ENCODE measurements at regions not wholly inside any gene's neighbourhood (a gene's known extent, or its start where the extent isn't known, plus 50 kb on each side); places are given as distances from the start of the nearest gene placed in this dataset.

DNA sequence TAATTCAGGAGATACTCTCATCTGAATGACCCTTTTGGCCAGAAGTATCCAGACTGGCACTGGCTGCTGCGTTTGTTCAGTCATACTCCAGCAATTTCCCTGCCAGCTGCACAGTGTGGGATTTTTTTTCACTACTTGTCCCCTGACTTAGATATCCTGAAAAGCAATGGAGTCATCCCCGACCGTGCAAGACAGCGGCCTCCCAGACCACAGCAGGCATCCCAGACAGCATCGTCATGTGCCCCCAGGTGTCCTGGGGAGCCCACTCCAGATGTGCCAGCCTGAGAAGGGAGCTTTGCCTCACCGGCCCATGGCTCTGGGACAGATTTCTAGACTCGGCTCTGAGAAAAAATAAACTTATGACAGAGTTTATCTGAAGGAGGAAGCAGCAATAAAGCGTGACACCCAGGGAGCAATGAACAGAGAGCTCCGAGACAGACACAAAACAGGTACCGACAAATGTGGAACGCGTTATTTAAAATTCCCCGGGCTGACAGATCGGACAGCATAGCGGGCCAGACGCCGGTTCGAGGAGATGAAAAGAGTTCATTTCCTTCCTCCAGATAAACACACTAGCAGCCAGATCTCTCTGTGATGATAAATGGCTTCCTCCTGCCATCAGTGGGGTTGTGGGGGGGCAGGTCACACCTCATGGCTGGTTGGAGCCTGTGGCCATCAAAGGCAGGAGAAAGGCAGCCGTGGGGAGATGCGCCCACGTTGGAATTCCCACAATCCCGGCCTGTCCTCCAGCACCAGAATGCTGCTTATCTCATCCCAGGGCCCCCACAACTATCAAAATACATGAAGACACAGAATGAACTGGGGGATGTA lies 106.4 kb upstream of the FGF3 start:
- no peak for DNase-seq (ENCODE audit: low spot score)
- TF ChIP-seq, protein P1, sequence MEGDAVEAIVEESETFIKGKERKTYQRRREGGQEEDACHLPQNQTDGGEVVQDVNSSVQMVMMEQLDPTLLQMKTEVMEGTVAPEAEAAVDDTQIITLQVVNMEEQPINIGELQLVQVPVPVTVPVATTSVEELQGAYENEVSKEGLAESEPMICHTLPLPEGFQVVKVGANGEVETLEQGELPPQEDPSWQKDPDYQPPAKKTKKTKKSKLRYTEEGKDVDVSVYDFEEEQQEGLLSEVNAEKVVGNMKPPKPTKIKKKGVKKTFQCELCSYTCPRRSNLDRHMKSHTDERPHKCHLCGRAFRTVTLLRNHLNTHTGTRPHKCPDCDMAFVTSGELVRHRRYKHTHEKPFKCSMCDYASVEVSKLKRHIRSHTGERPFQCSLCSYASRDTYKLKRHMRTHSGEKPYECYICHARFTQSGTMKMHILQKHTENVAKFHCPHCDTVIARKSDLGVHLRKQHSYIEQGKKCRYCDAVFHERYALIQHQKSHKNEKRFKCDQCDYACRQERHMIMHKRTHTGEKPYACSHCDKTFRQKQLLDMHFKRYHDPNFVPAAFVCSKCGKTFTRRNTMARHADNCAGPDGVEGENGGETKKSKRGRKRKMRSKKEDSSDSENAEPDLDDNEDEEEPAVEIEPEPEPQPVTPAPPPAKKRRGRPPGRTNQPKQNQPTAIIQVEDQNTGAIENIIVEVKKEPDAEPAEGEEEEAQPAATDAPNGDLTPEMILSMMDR (IDR thresholded peaks at IDR 0.05): no peak
- Histone ChIP-seq H3K27ac (peak overlapping the region in 1 of 2 donors; percentile 54), H3K4me3 (no peak overlapping the region)

DNA sequence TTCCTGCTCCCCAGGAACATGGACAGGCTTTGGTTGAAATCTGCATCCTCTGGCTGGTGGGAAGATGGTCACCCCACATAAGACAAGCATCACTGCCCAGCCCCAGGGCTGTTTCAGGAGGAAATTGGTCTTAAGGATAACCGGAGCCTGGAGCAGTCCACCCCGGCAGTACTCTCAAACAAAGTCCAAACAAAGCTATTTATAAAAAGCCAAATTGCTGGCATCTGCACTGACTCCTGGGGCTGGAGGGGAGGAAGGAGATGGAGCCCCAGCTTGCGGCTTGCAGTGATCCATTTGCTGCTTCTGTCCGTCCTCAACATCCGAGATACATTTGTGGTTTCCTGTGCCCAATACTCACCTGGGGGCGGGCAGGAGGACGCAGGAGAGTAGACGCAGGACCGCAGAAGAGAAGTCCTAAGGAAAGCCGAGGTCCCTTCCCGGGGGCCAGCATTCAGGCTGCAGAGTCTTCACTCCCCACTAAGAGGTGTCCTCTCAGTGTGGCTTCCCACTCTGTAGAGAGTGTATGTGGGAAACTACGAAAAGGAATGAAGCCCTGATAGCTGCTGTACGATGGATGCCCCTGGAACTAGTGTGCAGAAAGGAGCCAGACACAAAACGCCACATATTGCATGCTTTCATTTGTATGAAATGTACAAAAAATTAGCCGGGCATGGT lies 107.3 kb upstream of the FGF3 start:
- no peak overlapping the region for H3K4me3 ChIP-seq
- no peak for DNase-seq (ENCODE audit: low spot score)
- peak overlapping the region in 1 of 2 donors; percentile 54 for H3K27ac ChIP-seq
- TF ChIP-seq, protein P1 (IDR thresholded peaks at IDR 0.05): no peak

- Histone ChIP-seq H3K27ac (no peak overlapping the region), H3K4me3 (no peak overlapping the region)
- DNase-seq (ENCODE audit: low spot score): no peak
- TF ChIP-seq, protein P1 (IDR thresholded peaks at IDR 0.05): no peak
These were observed 108.9 kb upstream of the FGF3 start for GRCh38 chr11:69928121-69928520.

DNA sequence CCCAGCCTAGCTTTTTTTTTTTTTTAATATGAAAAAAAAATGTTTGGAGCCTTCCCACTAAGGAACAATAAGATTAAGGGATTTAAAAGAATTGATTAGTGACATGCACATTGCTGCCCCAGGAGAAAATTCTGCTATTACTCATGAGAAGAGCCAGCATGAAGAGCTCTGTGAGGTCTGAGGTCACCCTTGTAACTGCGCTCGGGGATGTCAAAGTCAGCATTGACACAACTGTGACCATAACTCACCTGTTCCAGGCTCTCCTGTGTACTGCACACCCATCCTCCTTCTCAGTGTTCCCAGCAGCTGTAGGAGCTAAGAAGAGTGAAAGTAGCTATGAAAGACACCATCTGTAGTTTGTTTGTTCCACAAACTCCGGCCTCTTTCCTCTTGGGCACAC lies 109.8 kb upstream of the FGF3 start:
- Histone ChIP-seq H3K4me3 (no peak overlapping the region), H3K27ac (no peak overlapping the region)
- DNase-seq (ENCODE audit: low spot score): no peak
- TF ChIP-seq, protein P1 (IDR thresholded peaks at IDR 0.05): no peak

- no peak overlapping the region for H3K4me3 ChIP-seq
- H3K27ac ChIP-seq: no peak overlapping the region
- TF ChIP-seq, protein P1 (IDR thresholded peaks at IDR 0.05): no peak
- DNase-seq (ENCODE audit: low spot score): no peak
These were observed 111.2 kb upstream of the FGF3 start for GRCh38 chr11:69930081-69931059.

DNA sequence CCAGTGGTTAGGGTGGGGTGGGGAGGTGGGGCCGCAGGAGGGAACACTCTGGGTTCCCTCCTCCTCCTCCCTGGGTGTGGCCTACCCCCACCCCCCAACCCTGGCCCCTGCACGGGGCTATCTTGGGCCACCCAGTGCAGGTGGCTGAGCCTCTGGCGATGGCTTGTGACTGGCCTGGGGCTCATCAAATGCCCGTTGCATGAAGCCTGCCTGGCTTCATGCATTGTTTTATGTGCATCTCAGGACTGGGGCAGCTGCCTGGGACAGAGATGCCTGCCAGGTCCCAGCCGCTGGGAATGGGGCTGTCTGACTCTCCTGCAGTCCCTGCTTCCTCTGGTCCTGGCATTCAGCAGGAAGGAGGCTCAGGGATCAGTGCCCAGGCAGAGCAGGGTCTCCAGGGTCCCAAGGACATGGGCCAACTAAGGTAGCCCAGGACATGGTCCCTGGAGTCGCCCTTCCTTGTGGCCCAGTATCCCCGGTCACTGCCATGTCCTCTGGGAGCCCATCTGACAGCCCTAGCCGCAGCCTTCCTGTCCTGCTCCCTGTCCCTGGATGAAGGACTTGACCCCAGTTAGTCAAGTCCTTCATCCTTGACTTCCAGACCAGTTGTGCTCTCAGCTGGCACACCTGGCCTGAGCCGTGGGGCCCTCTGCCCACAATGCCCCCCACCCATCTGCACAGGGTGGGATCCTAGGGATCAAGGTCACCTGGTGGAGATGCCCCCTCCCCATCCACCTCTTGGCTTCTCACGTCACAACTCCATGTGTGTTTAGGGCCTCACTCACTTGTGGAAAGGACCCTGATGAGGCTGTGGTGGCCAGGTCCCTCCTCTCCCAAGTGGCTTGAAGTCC lies 112.1 kb upstream of the FGF3 start:
- TF ChIP-seq, protein P1 (IDR thresholded peaks at IDR 0.05): no peak
- Histone ChIP-seq H3K27ac (no peak overlapping the region), H3K4me3 (no peak overlapping the region)
- DNase-seq (ENCODE audit: low spot score): no peak

Measured in coronary artery (tissue), 2 donors.